ENCODE measurements at regions not wholly inside any gene's neighbourhood (a gene's known extent, or its start where the extent isn't known, plus 50 kb on each side); places are given as distances from the start of the nearest gene placed in this dataset.
A peak's percentile ranks its signal among the peaks of the same experiment; 100 is the strongest.

DNA sequence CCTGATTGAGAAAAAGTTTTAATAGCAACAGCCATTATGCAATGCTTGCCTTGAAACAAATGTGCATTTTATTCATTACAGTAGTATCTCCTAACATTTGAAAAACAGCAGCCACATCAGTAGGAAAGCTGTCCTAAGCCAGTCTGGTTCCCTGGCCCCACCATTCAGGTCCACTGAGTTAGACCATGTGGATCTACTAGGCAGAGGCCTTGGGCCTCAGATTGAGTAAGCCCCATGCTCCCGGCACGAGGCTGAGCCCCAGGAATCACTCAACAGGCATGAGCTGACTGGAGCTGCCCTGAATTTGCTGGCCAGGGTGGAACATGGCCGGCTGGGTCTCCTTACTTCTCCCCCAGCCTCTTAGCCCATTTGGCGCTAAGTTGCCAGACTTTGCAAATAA, 103.4 kb downstream of the ZFP36L2 start (continued):
- TF ChIP-seq, protein P1, sequence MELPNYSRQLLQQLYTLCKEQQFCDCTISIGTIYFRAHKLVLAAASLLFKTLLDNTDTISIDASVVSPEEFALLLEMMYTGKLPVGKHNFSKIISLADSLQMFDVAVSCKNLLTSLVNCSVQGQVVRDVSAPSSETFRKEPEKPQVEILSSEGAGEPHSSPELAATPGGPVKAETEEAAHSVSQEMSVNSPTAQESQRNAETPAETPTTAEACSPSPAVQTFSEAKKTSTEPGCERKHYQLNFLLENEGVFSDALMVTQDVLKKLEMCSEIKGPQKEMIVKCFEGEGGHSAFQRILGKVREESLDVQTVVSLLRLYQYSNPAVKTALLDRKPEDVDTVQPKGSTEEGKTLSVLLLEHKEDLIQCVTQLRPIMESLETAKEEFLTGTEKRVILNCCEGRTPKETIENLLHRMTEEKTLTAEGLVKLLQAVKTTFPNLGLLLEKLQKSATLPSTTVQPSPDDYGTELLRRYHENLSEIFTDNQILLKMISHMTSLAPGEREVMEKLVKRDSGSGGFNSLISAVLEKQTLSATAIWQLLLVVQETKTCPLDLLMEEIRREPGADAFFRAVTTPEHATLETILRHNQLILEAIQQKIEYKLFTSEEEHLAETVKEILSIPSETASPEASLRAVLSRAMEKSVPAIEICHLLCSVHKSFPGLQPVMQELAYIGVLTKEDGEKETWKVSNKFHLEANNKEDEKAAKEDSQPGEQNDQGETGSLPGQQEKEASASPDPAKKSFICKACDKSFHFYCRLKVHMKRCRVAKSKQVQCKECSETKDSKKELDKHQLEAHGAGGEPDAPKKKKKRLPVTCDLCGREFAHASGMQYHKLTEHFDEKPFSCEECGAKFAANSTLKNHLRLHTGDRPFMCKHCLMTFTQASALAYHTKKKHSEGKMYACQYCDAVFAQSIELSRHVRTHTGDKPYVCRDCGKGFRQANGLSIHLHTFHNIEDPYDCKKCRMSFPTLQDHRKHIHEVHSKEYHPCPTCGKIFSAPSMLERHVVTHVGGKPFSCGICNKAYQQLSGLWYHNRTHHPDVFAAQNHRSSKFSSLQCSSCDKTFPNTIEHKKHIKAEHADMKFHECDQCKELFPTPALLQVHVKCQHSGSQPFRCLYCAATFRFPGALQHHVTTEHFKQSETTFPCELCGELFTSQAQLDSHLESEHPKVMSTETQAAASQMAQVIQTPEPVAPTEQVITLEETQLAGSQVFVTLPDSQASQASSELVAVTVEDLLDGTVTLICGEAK (IDR thresholded peaks at IDR 0.05; ENCODE audit: borderline replicate concordance) = no peak
- no peak for TF ChIP-seq ASH2L (IDR thresholded peaks at IDR 0.05; ENCODE audit: borderline replicate concordance, low read depth)

DNA sequence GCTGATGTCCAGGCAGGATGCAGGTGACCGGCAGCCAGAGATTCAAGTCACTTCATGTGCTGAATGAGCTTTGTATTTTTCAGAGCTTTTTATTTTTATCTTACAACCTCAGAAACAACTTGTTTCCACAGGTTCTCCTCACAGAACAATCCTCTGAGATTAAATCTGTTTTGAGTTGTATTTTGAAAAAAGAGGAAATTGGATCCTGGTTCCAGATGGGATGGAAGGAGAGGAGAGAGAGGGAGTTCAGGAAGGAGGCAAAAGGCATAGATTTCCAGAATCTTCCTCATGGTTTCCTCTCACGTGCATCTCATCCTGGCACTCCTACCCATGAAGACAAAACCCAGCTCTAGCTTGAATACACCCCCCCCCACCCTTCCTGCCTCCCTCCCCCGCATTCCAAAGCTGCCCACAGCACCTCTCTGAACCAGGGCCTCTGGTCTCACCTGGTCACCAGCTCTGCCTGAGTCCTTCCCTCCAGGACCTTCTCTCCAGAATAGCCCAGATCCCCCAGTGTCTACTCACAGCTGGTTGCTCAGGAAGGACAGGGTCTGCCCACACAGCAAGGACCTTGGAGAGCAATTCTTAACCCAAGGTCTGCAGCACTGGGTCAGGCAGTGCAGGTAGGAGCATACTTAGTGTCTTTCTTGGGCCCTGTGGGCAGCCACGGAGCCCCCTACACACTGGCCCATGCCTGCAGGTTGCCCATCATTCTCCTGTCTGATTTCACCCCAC, 104.7 kb downstream of the ZFP36L2 start:
- POLR2A ChIA-PET = interaction anchor here (0.5 to 0.6 kb wide), 2 partner anchors 106 to 148 kb away, joined by 3 read pairs; no protein-coding TSS in a partner anchor
- Histone ChIP-seq H3K9ac (ENCODE audit: control insufficient read depth, insufficient read depth, low read length) (no peak overlapping the region), H3K79me2 (ENCODE audit: control insufficient read depth, insufficient read depth, low read length) (no peaks in the 10 kb centered on the region), H3K4me1 (ENCODE audit: control insufficient read depth, insufficient read depth, low read length) (no peaks in the 10 kb centered on the region), H3K27ac (ENCODE audit: control insufficient read depth, insufficient read depth) (no peak overlapping the region), H3K27me3 (replicated peaks in 1 of 2; ENCODE audit: control insufficient read depth in 2 of 2, insufficient read depth in 2 of 2, low read length in 1 of 2) (no peaks in the 10 kb centered on the region), H3K36me3 (ENCODE audit: control insufficient read depth in 2 of 2, insufficient read depth in 2 of 2, low read length in 1 of 2) (no peaks in the 10 kb centered on the region), H3K4me2 (ENCODE audit: control insufficient read depth, insufficient read depth) (no peak overlapping the region), H2AFZ (ENCODE audit: control insufficient read depth, low read depth, low read length) (no peak overlapping the region), H3K4me3 (no peak overlapping the region), H3K9me3 (replicated peaks; ENCODE audit: control insufficient read depth, insufficient read depth, low read length) (peaks cover 5% of the 10 kb centered on the region; the same call in 2 of the 3 replicates), H4K20me1 (ENCODE audit: control insufficient read depth, insufficient read depth) (no peaks in the 10 kb centered on the region)
- SMC1A ChIA-PET (ENCODE audit: uncharacterized antibody, unreplicated experiment) = interaction anchor here (0.6 to 1.6 kb wide), 5 partner anchors 96 to 419 kb away, joined by 3 to 6 read pairs (median 3); no protein-coding TSS in a partner anchor
- WGBS (ENCODE audit: insufficient coverage, insufficient replicate concordance, low lambda C conversion rate, missing lambda C conversion rate) = 32% methylated on average over 3 of the region's 4 CpGs
- intact Hi-C loops (cut with micrococcal nuclease; ENCODE audit: unreplicated experiment) (loop anchor here (10.0 kb wide), 1 partner anchor 267 kb away; no protein-coding TSS in a partner anchor), in situ Hi-C loops (cut with MboI) (no loop called here)
- no peak for DNase-seq (ENCODE audit: low read depth, low spot score)
- no TSS peak for BruUV-seq (replicated peaks)
- RAD21 ChIA-PET (ENCODE audit: unreplicated experiment) = interaction anchor here (0.6 to 1.5 kb wide), 2 partner anchors 10 to 420 kb away, joined by 4 read pairs; no protein-coding TSS in a partner anchor
- CTCF ChIA-PET = interaction anchor here (0.8 to 2.1 kb wide), 6 partner anchors 9 to 455 kb away, joined by 3 to 8 read pairs (median 4); no protein-coding TSS in a partner anchor
- no peak for ATAC-seq
- TF ChIP-seq, protein P2, sequence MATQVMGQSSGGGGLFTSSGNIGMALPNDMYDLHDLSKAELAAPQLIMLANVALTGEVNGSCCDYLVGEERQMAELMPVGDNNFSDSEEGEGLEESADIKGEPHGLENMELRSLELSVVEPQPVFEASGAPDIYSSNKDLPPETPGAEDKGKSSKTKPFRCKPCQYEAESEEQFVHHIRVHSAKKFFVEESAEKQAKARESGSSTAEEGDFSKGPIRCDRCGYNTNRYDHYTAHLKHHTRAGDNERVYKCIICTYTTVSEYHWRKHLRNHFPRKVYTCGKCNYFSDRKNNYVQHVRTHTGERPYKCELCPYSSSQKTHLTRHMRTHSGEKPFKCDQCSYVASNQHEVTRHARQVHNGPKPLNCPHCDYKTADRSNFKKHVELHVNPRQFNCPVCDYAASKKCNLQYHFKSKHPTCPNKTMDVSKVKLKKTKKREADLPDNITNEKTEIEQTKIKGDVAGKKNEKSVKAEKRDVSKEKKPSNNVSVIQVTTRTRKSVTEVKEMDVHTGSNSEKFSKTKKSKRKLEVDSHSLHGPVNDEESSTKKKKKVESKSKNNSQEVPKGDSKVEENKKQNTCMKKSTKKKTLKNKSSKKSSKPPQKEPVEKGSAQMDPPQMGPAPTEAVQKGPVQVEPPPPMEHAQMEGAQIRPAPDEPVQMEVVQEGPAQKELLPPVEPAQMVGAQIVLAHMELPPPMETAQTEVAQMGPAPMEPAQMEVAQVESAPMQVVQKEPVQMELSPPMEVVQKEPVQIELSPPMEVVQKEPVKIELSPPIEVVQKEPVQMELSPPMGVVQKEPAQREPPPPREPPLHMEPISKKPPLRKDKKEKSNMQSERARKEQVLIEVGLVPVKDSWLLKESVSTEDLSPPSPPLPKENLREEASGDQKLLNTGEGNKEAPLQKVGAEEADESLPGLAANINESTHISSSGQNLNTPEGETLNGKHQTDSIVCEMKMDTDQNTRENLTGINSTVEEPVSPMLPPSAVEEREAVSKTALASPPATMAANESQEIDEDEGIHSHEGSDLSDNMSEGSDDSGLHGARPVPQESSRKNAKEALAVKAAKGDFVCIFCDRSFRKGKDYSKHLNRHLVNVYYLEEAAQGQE (IDR thresholded peaks at IDR 0.05; ENCODE audit: low read depth, low read length) = peak; percentile 76
- TF ChIP-seq CHD4 (IDR thresholded peaks at IDR 0.05) = no peak
- no peak for FAIRE-seq
